CD4-positive, alpha-beta T cell treated with Interleukin-2 at 100 ng/mL for 4 hours (primary cell): ENCODE measurements at regions not wholly inside any gene's neighbourhood (a gene's known extent, or its start where the extent isn't known, plus 50 kb on each side); places are given as distances from the start of the nearest gene placed in this dataset.

Source experiments
- DNase-seq: peaks from one replicate; pipeline ENCODE4 v3.0.0-alpha.2; 2020; ENCODE audit warnings: low spot score

- no peak for DNase-seq
Observed at GRCh38 chr10:131674130-131674529, 226.7 kb upstream of the PPP2R2D start.

GRCh38 chr10:131675104-131675503 is 225.7 kb upstream of the PPP2R2D start:
- no peak for DNase-seq

- no peak for DNase-seq
Observed at GRCh38 chr10:131676046-131676799, 224.6 kb upstream of the PPP2R2D start.

GRCh38 chr10:131676800-131677421 is 223.9 kb upstream of the PPP2R2D start:
- no peak for DNase-seq

- no peak for DNase-seq
Observed at GRCh38 chr10:131677671-131678070, 223.1 kb upstream of the PPP2R2D start.

GRCh38 chr10:131678171-131678570 is 222.6 kb upstream of the PPP2R2D start:
- no peak for DNase-seq

GRCh38 chr10:131678613-131679012 is 222.2 kb upstream of the PPP2R2D start:
- no peak for DNase-seq

GRCh38 chr10:131679926-131680325 is 220.9 kb upstream of the PPP2R2D start:
- DNase-seq: no peak

GRCh38 chr10:131681122-131681521 is 219.7 kb upstream of the PPP2R2D start:
- no peak for DNase-seq

GRCh38 chr10:131681656-131682055 is 219.2 kb upstream of the PPP2R2D start:
- DNase-seq: no peak

GRCh38 chr10:131682271-131682962 is 218.4 kb upstream of the PPP2R2D start:
- no peak for DNase-seq

- DNase-seq: no peak
Observed at GRCh38 chr10:131683281-131683861, 217.4 kb upstream of the PPP2R2D start.

- no peak for DNase-seq
Observed at GRCh38 chr10:131683941-131684340, 216.9 kb upstream of the PPP2R2D start.

GRCh38 chr10:131685007-131685406 is 215.8 kb upstream of the PPP2R2D start:
- no peak for DNase-seq

GRCh38 chr10:131685576-131685975 is 215.2 kb upstream of the PPP2R2D start:
- no peak for DNase-seq

- no peak for DNase-seq
Observed at GRCh38 chr10:131686781-131687420, 213.9 kb upstream of the PPP2R2D start.

- no peak for DNase-seq
Observed at GRCh38 chr10:131688304-131688703, 212.5 kb upstream of the PPP2R2D start.

- no peak for DNase-seq
Observed at GRCh38 chr10:131689016-131689415, 211.8 kb upstream of the PPP2R2D start.

GRCh38 chr10:131689486-131689885 is 211.3 kb upstream of the PPP2R2D start:
- no peak for DNase-seq

- DNase-seq: no peak
Observed at GRCh38 chr10:131689954-131690757, 210.7 kb upstream of the PPP2R2D start.

- DNase-seq: no peak
Observed at GRCh38 chr10:131690805-131691239, 210.0 kb upstream of the PPP2R2D start.
